Testis (tissue), 2 donors: ENCODE measurements at regions not wholly inside any gene's neighbourhood (a gene's known extent, or its start where the extent isn't known, plus 50 kb on each side); places are given as distances from the start of the nearest gene placed in this dataset.

Experiments used
- POLR2A ChIP-seq: fragments of 450-650 bp; IDR thresholded peaks from one replicate; pipeline ENCODE4 v1.6.1; 2017; ENCODE audit warnings: antibody characterized with exemption, mild to moderate bottlenecking, moderate library complexity
- TF ChIP-seq, protein P1 (sequence below), 3 experiments: fragments of 450-650 bp in 2 of 3; fragments of 200-600 bp in 1 of 3; sonication (generic) in 1 of 3; IDR thresholded peaks; one replicate each; pipeline ENCODE4 v1.5.1; 2016 to 2019; ENCODE audit warnings: antibody characterized with exemption in 3 of 3, mild to moderate bottlenecking in 2 of 3, moderate library complexity in 1 of 3

DNA sequence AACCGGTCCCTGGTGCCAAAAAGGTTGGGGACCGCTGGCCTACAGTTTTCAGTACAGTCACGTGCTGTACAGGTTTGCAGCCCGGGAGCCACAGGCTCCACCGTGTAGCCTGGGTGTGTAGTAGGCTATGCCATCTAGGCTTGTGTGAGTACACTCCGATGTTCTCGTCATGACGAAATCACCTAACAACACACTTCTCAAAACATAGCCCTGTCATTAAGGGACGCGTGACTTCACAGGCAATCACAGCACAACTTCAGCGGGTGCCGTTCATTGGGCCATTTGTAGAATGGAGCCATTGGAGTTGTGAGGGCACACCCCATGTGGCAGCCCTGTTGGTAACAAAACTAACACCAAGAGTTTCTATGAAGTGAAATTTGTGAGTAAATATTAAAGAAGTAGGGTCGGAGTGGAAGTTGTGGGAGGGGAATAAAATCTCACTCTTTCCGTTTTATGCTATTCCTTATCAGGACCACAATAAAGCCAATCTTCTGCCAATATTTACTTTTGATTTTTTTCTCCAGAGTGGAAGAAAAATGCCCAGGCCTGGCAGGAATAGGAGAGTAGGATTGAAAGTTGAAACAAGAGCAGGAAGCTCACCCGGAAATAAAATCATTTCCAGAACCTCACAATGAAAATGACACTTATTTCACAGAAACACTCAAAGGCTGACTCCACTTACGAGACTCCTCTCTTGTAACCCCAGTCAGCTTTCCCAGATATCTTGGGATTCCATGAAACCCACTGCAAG, 63.7 kb upstream of the PTPN1 start:
- TF ChIP-seq, protein P1, sequence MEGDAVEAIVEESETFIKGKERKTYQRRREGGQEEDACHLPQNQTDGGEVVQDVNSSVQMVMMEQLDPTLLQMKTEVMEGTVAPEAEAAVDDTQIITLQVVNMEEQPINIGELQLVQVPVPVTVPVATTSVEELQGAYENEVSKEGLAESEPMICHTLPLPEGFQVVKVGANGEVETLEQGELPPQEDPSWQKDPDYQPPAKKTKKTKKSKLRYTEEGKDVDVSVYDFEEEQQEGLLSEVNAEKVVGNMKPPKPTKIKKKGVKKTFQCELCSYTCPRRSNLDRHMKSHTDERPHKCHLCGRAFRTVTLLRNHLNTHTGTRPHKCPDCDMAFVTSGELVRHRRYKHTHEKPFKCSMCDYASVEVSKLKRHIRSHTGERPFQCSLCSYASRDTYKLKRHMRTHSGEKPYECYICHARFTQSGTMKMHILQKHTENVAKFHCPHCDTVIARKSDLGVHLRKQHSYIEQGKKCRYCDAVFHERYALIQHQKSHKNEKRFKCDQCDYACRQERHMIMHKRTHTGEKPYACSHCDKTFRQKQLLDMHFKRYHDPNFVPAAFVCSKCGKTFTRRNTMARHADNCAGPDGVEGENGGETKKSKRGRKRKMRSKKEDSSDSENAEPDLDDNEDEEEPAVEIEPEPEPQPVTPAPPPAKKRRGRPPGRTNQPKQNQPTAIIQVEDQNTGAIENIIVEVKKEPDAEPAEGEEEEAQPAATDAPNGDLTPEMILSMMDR (IDR thresholded peaks at IDR 0.05): no peak
- no peak for TF ChIP-seq POLR2A
